ENCODE measurements at regions not wholly inside any gene's neighbourhood (a gene's known extent, or its start where the extent isn't known, plus 50 kb on each side); places are given as distances from the start of the nearest gene placed in this dataset.

- TF ChIP-seq EZH2 (IDR thresholded peaks at IDR 0.05; ENCODE audit: borderline replicate concordance, low read length) (no peak), CTCF (IDR thresholded peaks at IDR 0.05; ENCODE audit: low read length) (no peak)
- H3K27ac ChIP-seq (ENCODE audit: low read depth, low read length, poor library complexity, severe bottlenecking) = no peak overlapping the region
- no peaks in the 10 kb centered on the region for H3K36me3 ChIP-seq (ENCODE audit: insufficient read depth, low read length)
- no peak overlapping the region for H3K4me3 ChIP-seq (ENCODE audit: low read depth, low read length, poor library complexity, severe bottlenecking)
- H3K9me2 ChIP-seq (ENCODE audit: low read depth, low read length) = no peaks in the 10 kb centered on the region
- no peak overlapping the region for H3K9ac ChIP-seq (ENCODE audit: low read length)
- no peaks in the 10 kb centered on the region for H3K9me3 ChIP-seq (ENCODE audit: low read length)
- no peaks in the 10 kb centered on the region for H3K4me1 ChIP-seq (ENCODE audit: insufficient read depth, low read length, severe bottlenecking)
- H2AFZ ChIP-seq (ENCODE audit: low read length) = no peak overlapping the region
- no peaks in the 10 kb centered on the region for H3F3A ChIP-seq (ENCODE audit: insufficient read depth, low read length)
- H3K79me2 ChIP-seq (ENCODE audit: insufficient read depth, low read length) = no peaks in the 10 kb centered on the region
- H3K4me2 ChIP-seq (ENCODE audit: low read length) = no peak overlapping the region
- no peaks in the 10 kb centered on the region for H3K27me3 ChIP-seq (ENCODE audit: insufficient read depth, low read length)
- H4K20me1 ChIP-seq (ENCODE audit: insufficient read depth, low read length) = no peaks in the 10 kb centered on the region
Measured at GRCh38 chr1:199868777-199869176, 158.7 kb upstream of the NR5A2 start.

GRCh38 chr1:199875337-199875736, 152.2 kb upstream of the NR5A2 start:
- Histone ChIP-seq H3K9me3 (ENCODE audit: low read length) (no peaks in the 10 kb centered on the region), H3K4me1 (ENCODE audit: insufficient read depth, low read length, severe bottlenecking) (peaks cover 4% of the 10 kb centered on the region), H3K4me2 (ENCODE audit: low read length) (no peak overlapping the region), H3K79me2 (ENCODE audit: insufficient read depth, low read length) (no peaks in the 10 kb centered on the region), H4K20me1 (ENCODE audit: insufficient read depth, low read length) (no peaks in the 10 kb centered on the region), H3K9ac (ENCODE audit: low read length) (no peak overlapping the region), H3K27me3 (ENCODE audit: insufficient read depth, low read length) (no peaks in the 10 kb centered on the region), H3K9me2 (ENCODE audit: low read depth, low read length) (no peaks in the 10 kb centered on the region), H3K36me3 (ENCODE audit: insufficient read depth, low read length) (no peaks in the 10 kb centered on the region), H3K4me3 (ENCODE audit: low read depth, low read length, poor library complexity, severe bottlenecking) (no peak overlapping the region), H2AFZ (ENCODE audit: low read length) (no peak overlapping the region), H3F3A (ENCODE audit: insufficient read depth, low read length) (no peaks in the 10 kb centered on the region), H3K27ac (ENCODE audit: low read depth, low read length, poor library complexity, severe bottlenecking) (no peak overlapping the region)
- no peak for TF ChIP-seq EZH2 (IDR thresholded peaks at IDR 0.05; ENCODE audit: borderline replicate concordance, low read length)
- no peak for TF ChIP-seq CTCF (IDR thresholded peaks at IDR 0.05; ENCODE audit: low read length)

GRCh38 chr1:199875856-199876255, 151.7 kb upstream of the NR5A2 start:
- Histone ChIP-seq H3K27me3 (ENCODE audit: insufficient read depth, low read length) (no peaks in the 10 kb centered on the region), H3K4me2 (ENCODE audit: low read length) (no peak overlapping the region), H3K9me2 (ENCODE audit: low read depth, low read length) (no peaks in the 10 kb centered on the region), H2AFZ (ENCODE audit: low read length) (no peak overlapping the region), H3K79me2 (ENCODE audit: insufficient read depth, low read length) (no peaks in the 10 kb centered on the region), H3F3A (ENCODE audit: insufficient read depth, low read length) (no peaks in the 10 kb centered on the region), H4K20me1 (ENCODE audit: insufficient read depth, low read length) (no peaks in the 10 kb centered on the region), H3K4me1 (ENCODE audit: insufficient read depth, low read length, severe bottlenecking) (peaks cover 4% of the 10 kb centered on the region), H3K4me3 (ENCODE audit: low read depth, low read length, poor library complexity, severe bottlenecking) (no peak overlapping the region), H3K36me3 (ENCODE audit: insufficient read depth, low read length) (no peaks in the 10 kb centered on the region), H3K27ac (ENCODE audit: low read depth, low read length, poor library complexity, severe bottlenecking) (no peak overlapping the region), H3K9me3 (ENCODE audit: low read length) (no peaks in the 10 kb centered on the region), H3K9ac (ENCODE audit: low read length) (no peak overlapping the region)
- TF ChIP-seq CTCF (IDR thresholded peaks at IDR 0.05; ENCODE audit: low read length) (no peak), EZH2 (IDR thresholded peaks at IDR 0.05; ENCODE audit: borderline replicate concordance, low read length) (no peak)

Data from OCI-LY1 (cell line).